ENCODE measurements at regions not wholly inside any gene's neighbourhood (a gene's known extent, or its start where the extent isn't known, plus 50 kb on each side); places are given as distances from the start of the nearest gene placed in this dataset.

- no peak overlapping the region for H3K9ac ChIP-seq (ENCODE audit: low read length)
- TF ChIP-seq, protein P1, sequence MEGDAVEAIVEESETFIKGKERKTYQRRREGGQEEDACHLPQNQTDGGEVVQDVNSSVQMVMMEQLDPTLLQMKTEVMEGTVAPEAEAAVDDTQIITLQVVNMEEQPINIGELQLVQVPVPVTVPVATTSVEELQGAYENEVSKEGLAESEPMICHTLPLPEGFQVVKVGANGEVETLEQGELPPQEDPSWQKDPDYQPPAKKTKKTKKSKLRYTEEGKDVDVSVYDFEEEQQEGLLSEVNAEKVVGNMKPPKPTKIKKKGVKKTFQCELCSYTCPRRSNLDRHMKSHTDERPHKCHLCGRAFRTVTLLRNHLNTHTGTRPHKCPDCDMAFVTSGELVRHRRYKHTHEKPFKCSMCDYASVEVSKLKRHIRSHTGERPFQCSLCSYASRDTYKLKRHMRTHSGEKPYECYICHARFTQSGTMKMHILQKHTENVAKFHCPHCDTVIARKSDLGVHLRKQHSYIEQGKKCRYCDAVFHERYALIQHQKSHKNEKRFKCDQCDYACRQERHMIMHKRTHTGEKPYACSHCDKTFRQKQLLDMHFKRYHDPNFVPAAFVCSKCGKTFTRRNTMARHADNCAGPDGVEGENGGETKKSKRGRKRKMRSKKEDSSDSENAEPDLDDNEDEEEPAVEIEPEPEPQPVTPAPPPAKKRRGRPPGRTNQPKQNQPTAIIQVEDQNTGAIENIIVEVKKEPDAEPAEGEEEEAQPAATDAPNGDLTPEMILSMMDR (IDR thresholded peaks at IDR 0.05; ENCODE audit: poor library complexity, severe bottlenecking), result no peak
- no peak for TF ChIP-seq EP300 (conservative IDR thresholded peaks at IDR 0.05; ENCODE audit: poor library complexity, severe bottlenecking)
- no peak for TF ChIP-seq TAF1 (IDR thresholded peaks at IDR 0.05; ENCODE audit: low read depth)
- TF ChIP-seq POLR2AphosphoS5 (IDR thresholded peaks at IDR 0.05), result no peak
- TF ChIP-seq, protein P2, sequence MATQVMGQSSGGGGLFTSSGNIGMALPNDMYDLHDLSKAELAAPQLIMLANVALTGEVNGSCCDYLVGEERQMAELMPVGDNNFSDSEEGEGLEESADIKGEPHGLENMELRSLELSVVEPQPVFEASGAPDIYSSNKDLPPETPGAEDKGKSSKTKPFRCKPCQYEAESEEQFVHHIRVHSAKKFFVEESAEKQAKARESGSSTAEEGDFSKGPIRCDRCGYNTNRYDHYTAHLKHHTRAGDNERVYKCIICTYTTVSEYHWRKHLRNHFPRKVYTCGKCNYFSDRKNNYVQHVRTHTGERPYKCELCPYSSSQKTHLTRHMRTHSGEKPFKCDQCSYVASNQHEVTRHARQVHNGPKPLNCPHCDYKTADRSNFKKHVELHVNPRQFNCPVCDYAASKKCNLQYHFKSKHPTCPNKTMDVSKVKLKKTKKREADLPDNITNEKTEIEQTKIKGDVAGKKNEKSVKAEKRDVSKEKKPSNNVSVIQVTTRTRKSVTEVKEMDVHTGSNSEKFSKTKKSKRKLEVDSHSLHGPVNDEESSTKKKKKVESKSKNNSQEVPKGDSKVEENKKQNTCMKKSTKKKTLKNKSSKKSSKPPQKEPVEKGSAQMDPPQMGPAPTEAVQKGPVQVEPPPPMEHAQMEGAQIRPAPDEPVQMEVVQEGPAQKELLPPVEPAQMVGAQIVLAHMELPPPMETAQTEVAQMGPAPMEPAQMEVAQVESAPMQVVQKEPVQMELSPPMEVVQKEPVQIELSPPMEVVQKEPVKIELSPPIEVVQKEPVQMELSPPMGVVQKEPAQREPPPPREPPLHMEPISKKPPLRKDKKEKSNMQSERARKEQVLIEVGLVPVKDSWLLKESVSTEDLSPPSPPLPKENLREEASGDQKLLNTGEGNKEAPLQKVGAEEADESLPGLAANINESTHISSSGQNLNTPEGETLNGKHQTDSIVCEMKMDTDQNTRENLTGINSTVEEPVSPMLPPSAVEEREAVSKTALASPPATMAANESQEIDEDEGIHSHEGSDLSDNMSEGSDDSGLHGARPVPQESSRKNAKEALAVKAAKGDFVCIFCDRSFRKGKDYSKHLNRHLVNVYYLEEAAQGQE (IDR thresholded peaks at IDR 0.05; ENCODE audit: borderline replicate concordance), result no peak
- TF ChIP-seq EZH2 (IDR thresholded peaks at IDR 0.05; ENCODE audit: borderline replicate concordance, insufficient read depth, low read length, poor library complexity, severe bottlenecking), result no peak
- no peak overlapping the region for H3K4me2 ChIP-seq (ENCODE audit: low read length)
- no peaks in the 10 kb centered on the region for H3K27me3 ChIP-seq (ENCODE audit: insufficient read depth, low read depth, low read length)
- H4K20me1 ChIP-seq (ENCODE audit: insufficient read depth), result no peaks in the 10 kb centered on the region
- H3F3A ChIP-seq (ENCODE audit: insufficient read depth, low read length, poor library complexity, severe bottlenecking), result no peaks in the 10 kb centered on the region
- no peak overlapping the region for H3K4me3 ChIP-seq (ENCODE audit: low read length)
- no peaks in the 10 kb centered on the region for H3K36me3 ChIP-seq (ENCODE audit: insufficient read depth, low read length)
- H2AFZ ChIP-seq (ENCODE audit: low read depth, low read length), result no peak overlapping the region
- H3K79me2 ChIP-seq (replicated peaks; ENCODE audit: insufficient read depth, low read length), result no peaks in the 10 kb centered on the region
- no peak overlapping the region for H3K27ac ChIP-seq (ENCODE audit: low read length)
- H3K9me2 ChIP-seq (ENCODE audit: insufficient read depth, low read length), result no peaks in the 10 kb centered on the region
- peaks cover 4% of the 10 kb centered on the region for H3K9me3 ChIP-seq (ENCODE audit: low read length)
Measured at GRCh38 chr2:33680644-33681363, 81.7 kb upstream of the FAM98A start.

DNA sequence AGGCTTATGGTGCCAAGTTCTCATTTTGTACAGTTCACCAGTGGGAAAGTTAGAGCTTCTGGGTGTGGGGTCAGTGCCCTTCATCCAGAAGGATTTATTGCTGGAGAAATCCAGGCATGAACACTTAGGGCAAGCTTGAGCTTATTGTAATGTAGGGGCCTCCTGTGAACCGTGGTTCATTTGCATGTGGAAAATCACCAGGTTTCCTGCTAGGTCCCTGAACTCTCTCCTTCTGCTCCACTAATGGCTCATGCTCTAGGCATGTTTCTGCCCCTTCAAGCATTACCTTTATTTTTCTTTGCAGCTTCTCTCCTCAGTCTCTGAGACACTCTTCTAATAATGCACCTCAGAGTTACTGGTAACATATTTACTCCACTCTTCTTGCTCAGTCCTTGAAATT lies 79.3 kb upstream of the FAM98A start:
- no peak overlapping the region for H3K9ac ChIP-seq (ENCODE audit: low read length)
- no peak overlapping the region for H2AFZ ChIP-seq (ENCODE audit: low read depth, low read length)
- no peak overlapping the region for H3K4me3 ChIP-seq (ENCODE audit: low read length)
- no peaks in the 10 kb centered on the region for H3K9me3 ChIP-seq (ENCODE audit: low read length)
- H3K27ac ChIP-seq (ENCODE audit: low read length), result no peak overlapping the region
- H3F3A ChIP-seq (ENCODE audit: insufficient read depth, low read length, poor library complexity, severe bottlenecking), result no peaks in the 10 kb centered on the region
- no peaks in the 10 kb centered on the region for H3K79me2 ChIP-seq (replicated peaks; ENCODE audit: insufficient read depth, low read length)
- H3K4me2 ChIP-seq (ENCODE audit: low read length), result no peak overlapping the region
- H4K20me1 ChIP-seq (ENCODE audit: insufficient read depth), result no peaks in the 10 kb centered on the region
- no peaks in the 10 kb centered on the region for H3K36me3 ChIP-seq (ENCODE audit: insufficient read depth, low read length)
- no peaks in the 10 kb centered on the region for H3K9me2 ChIP-seq (ENCODE audit: insufficient read depth, low read length)
- H3K27me3 ChIP-seq (ENCODE audit: insufficient read depth, low read depth, low read length), result no peaks in the 10 kb centered on the region
- TF ChIP-seq POLR2AphosphoS5 (IDR thresholded peaks at IDR 0.05) (no peak), MXI1 (conservative IDR thresholded peaks at IDR 0.05; ENCODE audit: poor library complexity, severe bottlenecking) (no peak), EP300 (conservative IDR thresholded peaks at IDR 0.05; ENCODE audit: poor library complexity, severe bottlenecking) (no peak), RAD21 (conservative IDR thresholded peaks at IDR 0.05) (no peak), EZH2 (IDR thresholded peaks at IDR 0.05; ENCODE audit: borderline replicate concordance, insufficient read depth, low read length, poor library complexity, severe bottlenecking) (no peak), SMC3 (conservative IDR thresholded peaks at IDR 0.05; ENCODE audit: poor library complexity) (no peak), TAF1 (IDR thresholded peaks at IDR 0.05; ENCODE audit: low read depth) (no peak)
- TF ChIP-seq, protein P2 (IDR thresholded peaks at IDR 0.05; ENCODE audit: borderline replicate concordance), result no peak
- TF ChIP-seq, protein P1 (IDR thresholded peaks at IDR 0.05; ENCODE audit: poor library complexity, severe bottlenecking), result no peak
